Body of pancreas (tissue), 4 donors: ENCODE measurements at regions not wholly inside any gene's neighbourhood (a gene's known extent, or its start where the extent isn't known, plus 50 kb on each side); places are given as distances from the start of the nearest gene placed in this dataset.
"Not testable (repeated sequence)": the region's sequence is repeated elsewhere in the genome, so short reads cannot be mapped to it uniquely, and the experiment has no call there.

Experiments used
- ATAC-seq: fragments of 150-250 bp; one replicate; pipeline ENCODE4 v1.9.1; 2016
- DNase-seq, 4 donors: peaks; one replicate each; pipeline ENCODE4 v3.0.0-alpha.2; 2019
- H3K27ac ChIP-seq, 4 donors: fragments of 200-600 bp; sonication (generic); 1 replicate in 3 of 4; 2 replicates in 1 of 4; pipeline versions ENCODE4 v1.5.1 to v1.6.1; 2016 to 2019; ENCODE audit warnings: mild to moderate bottlenecking in 1 of 4, mixed read lengths in 1 of 4, moderate library complexity in 1 of 4
- H3K27me3 ChIP-seq, 2 donors: fragments of 200-600 bp; sonication (generic); one replicate each; pipeline ENCODE4 v1.6.0; 2016; ENCODE audit warnings: mild to moderate bottlenecking in 1 of 2
- H3K36me3 ChIP-seq, 2 donors: fragments of 200-600 bp; sonication (generic); replicated peaks in 1 of 2; 2 replicates each; pipeline ENCODE4 v1.5.1; 2016; ENCODE audit warnings: low read depth in 2 of 2; ENCODE audit not compliant: insufficient read depth in 1 of 2
- H3K4me1 ChIP-seq: fragments of 200-600 bp; sonication (generic); one replicate; pipeline ENCODE4 v1.6.0; 2016
- H3K4me3 ChIP-seq, 2 donors: fragments of 200-600 bp; sonication (generic); 1 replicate in 1 of 2; 2 replicates in 1 of 2; pipeline ENCODE4 v1.5.1; 2016 to 2019
- H3K9me3 ChIP-seq, 3 donors: fragments of 200-600 bp; sonication (generic); 1 replicate in 2 of 3; 2 replicates in 1 of 3; pipeline ENCODE4 v1.5.1; 2016
- POLR2A ChIP-seq, 3 donors: fragments of 450-650 bp; IDR thresholded peaks; one replicate each; pipeline ENCODE4 v1.6.1; 2016; ENCODE audit warnings: antibody characterized with exemption in 3 of 3, mild to moderate bottlenecking in 2 of 3
- WGBS, 2 donors: methylation state at CpG; one replicate each; pipeline ENCODE4 v1.1.5; 2017; 5-methylcytosine and 5-hydroxymethylcytosine counted together
- intact Hi-C: fragments of 100-400 bp; cut with DNase I; formaldehyde crosslinking; loops from one replicate; pipeline ENCODE4 v1.15.1; 2023
- TF ChIP-seq, protein P1 (sequence below), 7 experiments: fragments of 450-650 bp in 4 of 7; fragments of 200-600 bp in 3 of 7; sonication (generic) in 3 of 7; IDR thresholded peaks; one replicate each; pipeline ENCODE4 v1.5.1; 2016 to 2019; ENCODE audit warnings: antibody characterized with exemption in 7 of 7

DNA sequence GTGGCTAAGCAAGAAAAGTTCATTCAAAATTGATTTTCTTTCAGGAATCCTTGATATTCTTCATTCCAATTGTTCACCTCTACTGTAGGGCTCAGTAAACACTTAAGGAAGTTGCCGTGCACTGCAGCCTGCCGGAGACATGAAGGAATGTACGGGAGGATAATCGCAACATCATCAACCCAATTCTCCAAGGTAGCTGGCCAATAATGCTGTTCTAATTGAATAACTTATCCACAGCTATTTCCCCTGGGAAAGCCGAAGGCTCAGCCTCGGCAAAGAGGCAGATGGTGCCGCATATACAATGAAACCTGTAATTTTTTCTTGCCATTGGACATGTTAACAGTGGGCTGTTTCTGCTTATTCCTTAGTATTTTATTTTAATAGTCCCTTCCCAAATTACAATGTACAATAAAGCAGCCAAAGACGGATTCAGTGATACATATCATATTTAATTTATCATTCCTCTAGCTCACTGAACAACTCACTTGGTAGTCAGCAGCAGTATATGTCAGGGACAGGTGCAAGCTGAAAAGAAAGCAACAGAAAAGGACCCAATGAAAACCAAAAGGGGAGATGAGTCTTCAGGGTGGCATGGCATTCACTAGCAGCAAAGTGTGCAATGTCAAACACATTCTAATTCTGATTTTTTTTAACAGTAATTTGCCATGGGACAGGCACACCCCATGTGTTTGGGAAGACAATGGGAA, 420.5 kb upstream of the KLF12 start:
- no peak for TF ChIP-seq POLR2A (IDR thresholded peaks at IDR 0.05)
- TF ChIP-seq, protein P1, sequence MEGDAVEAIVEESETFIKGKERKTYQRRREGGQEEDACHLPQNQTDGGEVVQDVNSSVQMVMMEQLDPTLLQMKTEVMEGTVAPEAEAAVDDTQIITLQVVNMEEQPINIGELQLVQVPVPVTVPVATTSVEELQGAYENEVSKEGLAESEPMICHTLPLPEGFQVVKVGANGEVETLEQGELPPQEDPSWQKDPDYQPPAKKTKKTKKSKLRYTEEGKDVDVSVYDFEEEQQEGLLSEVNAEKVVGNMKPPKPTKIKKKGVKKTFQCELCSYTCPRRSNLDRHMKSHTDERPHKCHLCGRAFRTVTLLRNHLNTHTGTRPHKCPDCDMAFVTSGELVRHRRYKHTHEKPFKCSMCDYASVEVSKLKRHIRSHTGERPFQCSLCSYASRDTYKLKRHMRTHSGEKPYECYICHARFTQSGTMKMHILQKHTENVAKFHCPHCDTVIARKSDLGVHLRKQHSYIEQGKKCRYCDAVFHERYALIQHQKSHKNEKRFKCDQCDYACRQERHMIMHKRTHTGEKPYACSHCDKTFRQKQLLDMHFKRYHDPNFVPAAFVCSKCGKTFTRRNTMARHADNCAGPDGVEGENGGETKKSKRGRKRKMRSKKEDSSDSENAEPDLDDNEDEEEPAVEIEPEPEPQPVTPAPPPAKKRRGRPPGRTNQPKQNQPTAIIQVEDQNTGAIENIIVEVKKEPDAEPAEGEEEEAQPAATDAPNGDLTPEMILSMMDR (IDR thresholded peaks at IDR 0.05), result no peak
- DNase-seq (no peak), ATAC-seq (no peak)
- intact Hi-C loops, result no loop called here
- H3K4me1 ChIP-seq, result no peaks in the 10 kb centered on the region
- H3K27me3 ChIP-seq, result no peaks in the 10 kb centered on the region
- H3K27ac ChIP-seq, result no peak overlapping the region
- 63 to 72% methylated on average over 8 of the region's 8 CpGs for WGBS, 2 donors
- no peaks in the 10 kb centered on the region for H3K36me3 ChIP-seq
- H3K9me3 ChIP-seq, result no peaks in the 10 kb centered on the region
- H3K4me3 ChIP-seq, result no peak overlapping the region

DNA sequence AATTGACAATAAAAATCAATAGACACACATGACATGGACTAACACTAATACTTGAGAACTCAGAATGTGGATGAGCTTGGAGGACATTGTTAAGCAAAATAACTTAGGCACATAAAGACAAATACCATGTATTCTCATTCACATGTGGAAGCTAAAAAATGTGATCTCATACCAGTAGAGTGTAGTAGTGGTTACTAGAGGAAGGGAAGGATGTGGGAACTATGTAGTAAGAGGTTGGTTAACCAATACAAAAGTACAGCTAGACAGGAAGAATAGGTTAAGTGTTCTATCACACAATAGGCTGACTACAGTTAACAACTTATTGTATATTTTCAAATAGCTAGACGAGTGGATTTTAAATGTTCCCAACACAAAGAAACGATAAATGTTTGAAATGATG, 415.8 kb upstream of the KLF12 start:
- TF ChIP-seq POLR2A (IDR thresholded peaks at IDR 0.05), result no peak
- TF ChIP-seq, protein P1 (IDR thresholded peaks at IDR 0.05), result no peak
- intact Hi-C loops, result no loop called here
- no peaks in the 10 kb centered on the region for H3K27me3 ChIP-seq
- H3K4me3 ChIP-seq, result no peak overlapping the region
- no peak for ATAC-seq
- H3K36me3 ChIP-seq, result no peaks in the 10 kb centered on the region
- no peaks in the 10 kb centered on the region for H3K4me1 ChIP-seq
- WGBS, 2 donors, result 71 to 81% methylated on average over 2 of the region's 2 CpGs
- H3K27ac ChIP-seq, result no peak overlapping the region
- DNase-seq, result no peak
- H3K9me3 ChIP-seq, result no peaks in the 10 kb centered on the region

DNA sequence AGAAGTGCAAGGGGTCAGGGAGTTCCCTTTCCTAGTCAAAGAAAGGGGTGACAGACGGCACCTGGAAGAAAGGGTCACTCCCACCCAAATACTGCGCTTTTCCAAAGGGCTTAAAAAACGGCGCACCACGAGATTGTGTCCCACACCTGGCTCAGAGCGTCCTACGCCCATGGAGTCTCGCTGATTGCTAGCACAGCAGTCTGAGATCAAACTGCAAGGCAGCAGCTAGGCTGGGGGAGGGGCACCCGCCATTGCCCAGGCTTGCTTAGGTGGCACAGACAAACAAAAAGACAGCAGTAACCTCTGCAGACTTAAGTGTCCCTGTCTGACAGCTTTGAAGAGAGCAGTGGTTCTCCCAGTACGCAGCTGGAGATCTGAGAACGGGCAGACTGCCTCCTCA, 402.4 kb upstream of the KLF12 start:
- H3K4me3 ChIP-seq, H3K4me1 ChIP-seq, H3K36me3 ChIP-seq, H3K27me3 ChIP-seq, DNase-seq, ATAC-seq, H3K27ac ChIP-seq, intact Hi-C loops, H3K9me3 ChIP-seq: not testable (repeated sequence)
- WGBS, 2 donors, result 59 to 73% methylated on average over 8 to 11 of the region's 11 CpGs

DNA sequence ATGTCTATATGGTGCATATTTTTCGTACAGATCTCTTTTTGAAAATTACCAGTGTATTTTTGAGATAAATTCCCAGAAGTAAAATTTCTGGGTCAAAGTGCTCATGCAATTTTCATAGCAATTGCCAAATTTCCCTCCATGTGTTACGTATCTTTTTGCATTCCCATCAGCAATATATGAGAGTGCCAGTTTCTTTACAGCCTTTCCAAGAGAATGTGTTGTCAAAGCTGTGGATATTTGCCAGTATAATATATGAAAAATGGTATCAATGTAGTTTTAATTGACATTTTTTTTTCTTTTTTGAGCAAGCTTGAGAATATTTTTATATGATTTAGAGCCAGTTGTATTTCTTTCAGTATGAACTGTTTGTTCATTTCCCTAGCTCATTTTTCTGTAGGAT, 399.0 kb upstream of the KLF12 start:
- Histone ChIP-seq H3K4me3 (no peak overlapping the region), H3K27me3 (no peaks in the 10 kb centered on the region), H3K27ac (no peak overlapping the region), H3K9me3 (no peaks in the 10 kb centered on the region), H3K36me3 (no peaks in the 10 kb centered on the region), H3K4me1 (no peaks in the 10 kb centered on the region)
- TF ChIP-seq, protein P1 (IDR thresholded peaks at IDR 0.05), result no peak
- TF ChIP-seq POLR2A (IDR thresholded peaks at IDR 0.05), result no peak
- ATAC-seq, result no peak
- intact Hi-C loops, result no loop called here
- no peak for DNase-seq
- 56 to 59% methylated on average over 2 of the region's 2 CpGs for WGBS, 2 donors

DNA sequence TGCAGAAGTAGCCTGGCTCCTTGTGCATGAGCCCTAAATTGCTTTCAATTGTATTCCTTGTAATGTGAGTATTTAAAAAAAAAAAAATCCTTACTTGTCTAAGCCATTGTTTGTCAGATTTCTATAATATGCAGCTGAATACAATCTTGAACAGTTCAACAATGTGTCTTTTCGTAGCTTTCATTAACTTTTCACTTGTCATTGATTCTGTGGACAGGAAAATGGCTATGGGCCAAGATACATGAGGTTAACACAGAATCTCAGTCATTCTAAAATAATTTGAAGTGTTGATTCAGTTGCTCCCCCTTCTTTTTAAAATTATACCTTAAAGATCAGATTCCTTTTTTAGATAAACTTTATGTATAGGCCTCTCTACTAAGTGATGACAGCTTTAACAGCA, 395.8 kb upstream of the KLF12 start:
- DNase-seq (no peak), ATAC-seq (no peak)
- TF ChIP-seq POLR2A (IDR thresholded peaks at IDR 0.05), result no peak
- TF ChIP-seq, protein P1 (IDR thresholded peaks at IDR 0.05), result no peak
- Histone ChIP-seq H3K4me1 (no peaks in the 10 kb centered on the region), H3K27me3 (no peaks in the 10 kb centered on the region), H3K27ac (no peak overlapping the region), H3K4me3 (no peak overlapping the region), H3K9me3 (no peaks in the 10 kb centered on the region), H3K36me3 (no peaks in the 10 kb centered on the region)
- intact Hi-C loops, result no loop called here
- WGBS, 2 donors, result 36 to 39% methylated on average over 1 of the region's 1 CpG
